ENCODE measurements at regions not wholly inside any gene's neighbourhood (a gene's known extent, or its start where the extent isn't known, plus 50 kb on each side); places are given as distances from the start of the nearest gene placed in this dataset.

DNA sequence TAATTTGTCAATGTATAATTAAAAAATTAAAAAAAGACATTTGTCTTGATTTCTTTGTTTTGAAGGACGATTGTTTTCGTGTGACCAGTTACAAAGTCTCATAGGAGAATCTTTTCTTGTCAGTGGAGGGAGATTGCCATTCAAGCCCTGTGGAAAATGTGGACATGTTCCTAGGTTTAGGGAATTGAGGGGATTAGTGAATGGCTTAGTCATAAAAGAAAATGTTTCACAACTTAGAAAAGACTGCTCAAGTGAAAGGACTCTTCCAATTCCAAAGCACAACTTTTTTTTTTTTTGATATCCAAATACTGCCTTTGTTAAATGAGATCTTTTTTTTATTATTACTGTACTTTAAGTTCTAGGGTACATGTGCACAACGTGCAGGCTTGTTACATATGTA lies 140.7 kb upstream of the HABP2 start:
- TF ChIP-seq, protein P1, sequence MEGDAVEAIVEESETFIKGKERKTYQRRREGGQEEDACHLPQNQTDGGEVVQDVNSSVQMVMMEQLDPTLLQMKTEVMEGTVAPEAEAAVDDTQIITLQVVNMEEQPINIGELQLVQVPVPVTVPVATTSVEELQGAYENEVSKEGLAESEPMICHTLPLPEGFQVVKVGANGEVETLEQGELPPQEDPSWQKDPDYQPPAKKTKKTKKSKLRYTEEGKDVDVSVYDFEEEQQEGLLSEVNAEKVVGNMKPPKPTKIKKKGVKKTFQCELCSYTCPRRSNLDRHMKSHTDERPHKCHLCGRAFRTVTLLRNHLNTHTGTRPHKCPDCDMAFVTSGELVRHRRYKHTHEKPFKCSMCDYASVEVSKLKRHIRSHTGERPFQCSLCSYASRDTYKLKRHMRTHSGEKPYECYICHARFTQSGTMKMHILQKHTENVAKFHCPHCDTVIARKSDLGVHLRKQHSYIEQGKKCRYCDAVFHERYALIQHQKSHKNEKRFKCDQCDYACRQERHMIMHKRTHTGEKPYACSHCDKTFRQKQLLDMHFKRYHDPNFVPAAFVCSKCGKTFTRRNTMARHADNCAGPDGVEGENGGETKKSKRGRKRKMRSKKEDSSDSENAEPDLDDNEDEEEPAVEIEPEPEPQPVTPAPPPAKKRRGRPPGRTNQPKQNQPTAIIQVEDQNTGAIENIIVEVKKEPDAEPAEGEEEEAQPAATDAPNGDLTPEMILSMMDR (IDR thresholded peaks at IDR 0.05; ENCODE audit: insufficient read depth, low read length): no peak
- TF ChIP-seq, protein P2, sequence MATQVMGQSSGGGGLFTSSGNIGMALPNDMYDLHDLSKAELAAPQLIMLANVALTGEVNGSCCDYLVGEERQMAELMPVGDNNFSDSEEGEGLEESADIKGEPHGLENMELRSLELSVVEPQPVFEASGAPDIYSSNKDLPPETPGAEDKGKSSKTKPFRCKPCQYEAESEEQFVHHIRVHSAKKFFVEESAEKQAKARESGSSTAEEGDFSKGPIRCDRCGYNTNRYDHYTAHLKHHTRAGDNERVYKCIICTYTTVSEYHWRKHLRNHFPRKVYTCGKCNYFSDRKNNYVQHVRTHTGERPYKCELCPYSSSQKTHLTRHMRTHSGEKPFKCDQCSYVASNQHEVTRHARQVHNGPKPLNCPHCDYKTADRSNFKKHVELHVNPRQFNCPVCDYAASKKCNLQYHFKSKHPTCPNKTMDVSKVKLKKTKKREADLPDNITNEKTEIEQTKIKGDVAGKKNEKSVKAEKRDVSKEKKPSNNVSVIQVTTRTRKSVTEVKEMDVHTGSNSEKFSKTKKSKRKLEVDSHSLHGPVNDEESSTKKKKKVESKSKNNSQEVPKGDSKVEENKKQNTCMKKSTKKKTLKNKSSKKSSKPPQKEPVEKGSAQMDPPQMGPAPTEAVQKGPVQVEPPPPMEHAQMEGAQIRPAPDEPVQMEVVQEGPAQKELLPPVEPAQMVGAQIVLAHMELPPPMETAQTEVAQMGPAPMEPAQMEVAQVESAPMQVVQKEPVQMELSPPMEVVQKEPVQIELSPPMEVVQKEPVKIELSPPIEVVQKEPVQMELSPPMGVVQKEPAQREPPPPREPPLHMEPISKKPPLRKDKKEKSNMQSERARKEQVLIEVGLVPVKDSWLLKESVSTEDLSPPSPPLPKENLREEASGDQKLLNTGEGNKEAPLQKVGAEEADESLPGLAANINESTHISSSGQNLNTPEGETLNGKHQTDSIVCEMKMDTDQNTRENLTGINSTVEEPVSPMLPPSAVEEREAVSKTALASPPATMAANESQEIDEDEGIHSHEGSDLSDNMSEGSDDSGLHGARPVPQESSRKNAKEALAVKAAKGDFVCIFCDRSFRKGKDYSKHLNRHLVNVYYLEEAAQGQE (IDR thresholded peaks at IDR 0.05; ENCODE audit: insufficient replicate concordance, low read depth): no peak
- TF ChIP-seq POLR2AphosphoS5 (IDR thresholded peaks at IDR 0.05; ENCODE audit: low read depth): no peak
- no peak for TF ChIP-seq SPI1 (IDR thresholded peaks at IDR 0.05; ENCODE audit: borderline replicate concordance, low read depth)
- TF ChIP-seq GABPA (IDR thresholded peaks at IDR 0.05; ENCODE audit: low read depth): no peak
- no peak for DNase-seq (ENCODE audit: low read depth in 1 of 2, low spot score in 1 of 2)
- Histone ChIP-seq H3K4me3 (replicated peaks; ENCODE audit: insufficient read depth, low read length) (no peak overlapping the region), H3K27me3 (ENCODE audit: insufficient read depth, poor library complexity, severe bottlenecking) (no peaks in the 10 kb centered on the region), H3K27ac (replicated peaks) (no peak overlapping the region)

DNA sequence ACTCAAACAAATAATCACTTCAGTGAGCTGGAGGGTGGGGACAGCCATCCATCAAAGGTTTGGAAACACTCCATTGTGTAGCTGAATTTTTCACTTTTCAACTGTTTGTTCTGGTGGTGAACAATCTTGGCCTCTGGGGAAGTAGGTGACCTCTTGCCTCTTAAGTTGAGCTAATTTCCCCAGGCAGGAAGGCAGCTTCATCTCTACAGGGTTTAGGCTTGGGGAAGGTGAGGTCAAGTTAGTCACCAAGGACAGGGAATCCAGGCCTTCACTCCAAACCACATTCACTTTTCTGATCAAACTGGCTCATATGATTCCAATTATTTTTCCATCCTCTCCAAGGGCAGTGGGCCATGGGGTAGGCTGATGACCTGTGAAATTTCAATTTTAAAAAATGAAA lies 138.3 kb upstream of the HABP2 start:
- Histone ChIP-seq H3K27ac (replicated peaks) (no peak overlapping the region), H3K4me3 (replicated peaks; ENCODE audit: insufficient read depth, low read length) (no peak overlapping the region), H3K27me3 (ENCODE audit: insufficient read depth, poor library complexity, severe bottlenecking) (no peaks in the 10 kb centered on the region)
- TF ChIP-seq GABPA (IDR thresholded peaks at IDR 0.05; ENCODE audit: low read depth) (no peak), POLR2AphosphoS5 (IDR thresholded peaks at IDR 0.05; ENCODE audit: low read depth) (no peak), SPI1 (IDR thresholded peaks at IDR 0.05; ENCODE audit: borderline replicate concordance, low read depth) (no peak)
- TF ChIP-seq, protein P2 (IDR thresholded peaks at IDR 0.05; ENCODE audit: insufficient replicate concordance, low read depth): no peak
- DNase-seq (ENCODE audit: low read depth in 1 of 2, low spot score in 1 of 2): no peak

DNA sequence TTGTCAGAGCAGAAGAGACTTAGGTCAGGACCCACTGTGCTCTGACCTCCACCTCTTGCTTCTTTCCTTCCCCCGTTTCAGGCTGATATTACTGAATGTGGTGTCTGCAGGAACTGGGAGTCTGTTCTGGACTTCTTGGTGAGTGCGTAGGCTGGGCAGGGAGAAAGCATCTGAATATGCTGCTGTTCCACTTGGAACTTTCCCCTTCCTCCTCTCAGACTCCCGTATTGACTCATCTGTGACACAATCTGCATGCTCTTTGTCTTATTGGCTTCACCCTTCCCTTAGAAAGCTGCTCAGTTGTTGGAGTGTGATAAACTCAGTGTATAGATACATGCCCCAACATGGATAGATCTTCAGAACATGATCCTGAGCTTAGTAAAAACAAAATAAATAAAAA lies 137.6 kb upstream of the HABP2 start:
- TF ChIP-seq, protein P2 (IDR thresholded peaks at IDR 0.05; ENCODE audit: insufficient replicate concordance, low read depth): no peak
- TF ChIP-seq GABPA (IDR thresholded peaks at IDR 0.05; ENCODE audit: low read depth): no peak
- TF ChIP-seq, protein P1 (IDR thresholded peaks at IDR 0.05; ENCODE audit: insufficient read depth, low read length): no peak
- no peak for TF ChIP-seq POLR2AphosphoS5 (IDR thresholded peaks at IDR 0.05; ENCODE audit: low read depth)
- TF ChIP-seq SPI1 (IDR thresholded peaks at IDR 0.05; ENCODE audit: borderline replicate concordance, low read depth): no peak

More for the DNA sequence above, 137.6 kb upstream of the HABP2 start:
- Histone ChIP-seq H3K4me3 (replicated peaks; ENCODE audit: insufficient read depth, low read length) (no peak overlapping the region), H3K27me3 (ENCODE audit: insufficient read depth, poor library complexity, severe bottlenecking) (no peaks in the 10 kb centered on the region), H3K27ac (replicated peaks) (no peak overlapping the region)
- DNase-seq (ENCODE audit: low read depth in 1 of 2, low spot score in 1 of 2): no peak

All from HL-60 (cell line).